HepG2 (cell line): ENCODE measurements at regions not wholly inside any gene's neighbourhood (a gene's known extent, or its start where the extent isn't known, plus 50 kb on each side); places are given as distances from the start of the nearest gene placed in this dataset.

Experiments
- MYC ChIP-seq: sonication (generic); formaldehyde crosslinking; IDR thresholded peaks from 2 replicates; pipeline ENCODE4 v1.9.0; 2021; ENCODE audit warnings: missing genetic modification reagents, borderline replicate concordance
- NFE2L2 ChIP-seq: fragments of 150-350 bp; IDR thresholded peaks from 2 replicates; pipeline ENCODE4 v1.6.1; 2014; ENCODE audit warnings: low read length
- REL ChIP-seq: sonication (generic); formaldehyde crosslinking; conservative IDR thresholded peaks from 2 replicates; pipeline ENCODE4 v1.8.0; 2022; ENCODE audit warnings: mild to moderate bottlenecking, missing genetic modification reagents, moderate library complexity
- ZBTB33 ChIP-seq: sonication (generic); formaldehyde crosslinking; IDR thresholded peaks from 2 replicates; pipeline ENCODE4 v1.4.0; 2020; ENCODE audit warnings: missing genetic modification reagents

- TF ChIP-seq ZBTB33 (CRISPR knock-in tag) = no peak
- no peak for TF ChIP-seq MYC (CRISPR knock-in tag)
- no peak for TF ChIP-seq NFE2L2
- TF ChIP-seq REL (CRISPR knock-in tag) = no peak
Measured at GRCh38 chr10:16192337-16192736, 244.5 kb upstream of the PTER start.
